GM06990 (cell line): ENCODE measurements at regions not wholly inside any gene's neighbourhood (a gene's known extent, or its start where the extent isn't known, plus 50 kb on each side); places are given as distances from the start of the nearest gene placed in this dataset.

Source experiments
- DNase-seq: peaks from one replicate; pipeline ENCODE4 v3.0.0-alpha.2; 2011; ENCODE audit not compliant: insufficient read length; ENCODE audit errors: extremely low read depth
- H3K27me3 ChIP-seq: replicated peaks from 2 replicates; pipeline ENCODE4 v1.6.0; 2011; ENCODE audit warnings: low read length; ENCODE audit not compliant: control insufficient read depth, insufficient read depth
- H3K36me3 ChIP-seq: 2 replicates; pipeline ENCODE4 v1.5.1; 2011; ENCODE audit warnings: low read length; ENCODE audit not compliant: control insufficient read depth, insufficient read depth
- H3K4me3 ChIP-seq: replicated peaks from 2 replicates; pipeline ENCODE4 v1.5.1; 2011; ENCODE audit warnings: low read depth, mild to moderate bottlenecking, control low read depth, low read length
- CTCF ChIP-seq: IDR thresholded peaks from 2 replicates; pipeline ENCODE4 v1.5.1; 2011; ENCODE audit warnings: low read length, control low read depth, mild to moderate bottlenecking, inconsistent platforms; ENCODE audit not compliant: insufficient read depth, poor library complexity, severe bottlenecking

- DNase-seq = no peak
- no peak overlapping the region for H3K4me3 ChIP-seq
- TF ChIP-seq CTCF = no peak
- H3K27me3 ChIP-seq = no peaks in the 10 kb centered on the region
- no peaks in the 10 kb centered on the region for H3K36me3 ChIP-seq
Measured at GRCh38 chr3:102163039-102163817, 271.6 kb upstream of the ZPLD1 start.

GRCh38 chr3:102163818-102164154, 271.0 kb upstream of the ZPLD1 start:
- no peak for TF ChIP-seq CTCF
- no peaks in the 10 kb centered on the region for H3K27me3 ChIP-seq
- H3K4me3 ChIP-seq = no peak overlapping the region
- no peak for DNase-seq
- no peaks in the 10 kb centered on the region for H3K36me3 ChIP-seq

GRCh38 chr3:102165367-102165766, 269.4 kb upstream of the ZPLD1 start:
- H3K36me3 ChIP-seq = no peaks in the 10 kb centered on the region
- no peak for TF ChIP-seq CTCF
- no peak for DNase-seq
- no peak overlapping the region for H3K4me3 ChIP-seq
- no peaks in the 10 kb centered on the region for H3K27me3 ChIP-seq

GRCh38 chr3:102169915-102170479, 264.8 kb upstream of the ZPLD1 start:
- Histone ChIP-seq H3K36me3 (no peaks in the 10 kb centered on the region), H3K4me3 (no peak overlapping the region), H3K27me3 (no peaks in the 10 kb centered on the region)
- no peak for DNase-seq
- TF ChIP-seq CTCF = no peak

GRCh38 chr3:102170545-102170944, 264.3 kb upstream of the ZPLD1 start:
- DNase-seq = no peak
- TF ChIP-seq CTCF = no peak
- H3K36me3 ChIP-seq = no peaks in the 10 kb centered on the region
- H3K4me3 ChIP-seq = no peak overlapping the region
- no peaks in the 10 kb centered on the region for H3K27me3 ChIP-seq
